Omental fat pad (tissue), 3 donors: ENCODE measurements at regions not wholly inside any gene's neighbourhood (a gene's known extent, or its start where the extent isn't known, plus 50 kb on each side); places are given as distances from the start of the nearest gene placed in this dataset.

ENCODE experiments used
- ATAC-seq: fragments of 150-250 bp; one replicate; pipeline ENCODE4 v1.9.1; 2016; ENCODE audit warnings: mild to moderate bottlenecking, moderate library complexity; ENCODE audit not compliant: low FRiP score
- DNase-seq: peaks from one replicate; pipeline ENCODE4 v3.0.0-alpha.2; 2019; ENCODE audit warnings: low spot score
- CTCF ChIP-seq, 3 donors: fragments of 450-650 bp; IDR thresholded peaks; one replicate each; pipeline ENCODE4 v1.5.1; 2016 to 2017; ENCODE audit warnings: antibody characterized with exemption in 3 of 3, mild to moderate bottlenecking in 3 of 3, moderate library complexity in 2 of 3

- TF ChIP-seq CTCF (IDR thresholded peaks at IDR 0.05) = no peak
- ATAC-seq (no peak), DNase-seq (no peak)
These were observed 105.1 kb downstream of the BARHL2 start for GRCh38 chr1:90612033-90612432.

GRCh38 chr1:90607736-90608135, 109.4 kb downstream of the BARHL2 start:
- DNase-seq (no peak), ATAC-seq (no peak)
- TF ChIP-seq CTCF (IDR thresholded peaks at IDR 0.05) = no peak

GRCh38 chr1:90605070-90605469, 112.0 kb downstream of the BARHL2 start:
- DNase-seq (no peak), ATAC-seq (no peak)
- no peak for TF ChIP-seq CTCF (IDR thresholded peaks at IDR 0.05)

GRCh38 chr1:90593312-90593711, 123.8 kb downstream of the BARHL2 start:
- DNase-seq = no peak
- ATAC-seq = no peak
- TF ChIP-seq CTCF (IDR thresholded peaks at IDR 0.05) = no peak

GRCh38 chr1:90591970-90592356, 125.1 kb downstream of the BARHL2 start:
- no peak for TF ChIP-seq CTCF (IDR thresholded peaks at IDR 0.05)
- DNase-seq = no peak
- ATAC-seq = no peak

- TF ChIP-seq CTCF (IDR thresholded peaks at IDR 0.05) = no peak
- ATAC-seq (no peak), DNase-seq (no peak)
These were observed 125.6 kb downstream of the BARHL2 start for GRCh38 chr1:90591355-90591969.

GRCh38 chr1:90580176-90580575, 136.9 kb downstream of the BARHL2 start:
- DNase-seq (no peak), ATAC-seq (no peak)
- TF ChIP-seq CTCF (IDR thresholded peaks at IDR 0.05) = no peak
